ENCODE measurements at regions not wholly inside any gene's neighbourhood (a gene's known extent, or its start where the extent isn't known, plus 50 kb on each side); places are given as distances from the start of the nearest gene placed in this dataset.

DNA sequence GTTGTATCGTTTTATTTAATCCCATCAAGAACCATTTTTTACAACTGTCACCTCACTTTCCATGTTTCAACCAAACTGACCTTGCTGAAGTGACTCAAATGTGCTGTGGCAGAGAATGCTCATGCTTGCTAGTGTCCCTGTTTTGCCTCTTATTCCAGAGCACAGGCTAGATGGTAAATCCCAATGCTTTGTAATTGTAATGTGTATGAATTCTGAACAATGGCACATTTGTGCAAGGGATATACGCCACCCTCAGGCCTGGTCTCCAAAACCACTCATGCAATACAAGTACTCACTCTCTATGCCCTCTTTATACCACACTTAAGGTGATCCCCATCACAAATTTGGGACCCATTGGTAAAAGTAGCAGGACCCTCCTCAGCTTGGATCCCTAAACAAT is 313.6 kb downstream of the HHIPL2 start:
- TF ChIP-seq, protein P1, sequence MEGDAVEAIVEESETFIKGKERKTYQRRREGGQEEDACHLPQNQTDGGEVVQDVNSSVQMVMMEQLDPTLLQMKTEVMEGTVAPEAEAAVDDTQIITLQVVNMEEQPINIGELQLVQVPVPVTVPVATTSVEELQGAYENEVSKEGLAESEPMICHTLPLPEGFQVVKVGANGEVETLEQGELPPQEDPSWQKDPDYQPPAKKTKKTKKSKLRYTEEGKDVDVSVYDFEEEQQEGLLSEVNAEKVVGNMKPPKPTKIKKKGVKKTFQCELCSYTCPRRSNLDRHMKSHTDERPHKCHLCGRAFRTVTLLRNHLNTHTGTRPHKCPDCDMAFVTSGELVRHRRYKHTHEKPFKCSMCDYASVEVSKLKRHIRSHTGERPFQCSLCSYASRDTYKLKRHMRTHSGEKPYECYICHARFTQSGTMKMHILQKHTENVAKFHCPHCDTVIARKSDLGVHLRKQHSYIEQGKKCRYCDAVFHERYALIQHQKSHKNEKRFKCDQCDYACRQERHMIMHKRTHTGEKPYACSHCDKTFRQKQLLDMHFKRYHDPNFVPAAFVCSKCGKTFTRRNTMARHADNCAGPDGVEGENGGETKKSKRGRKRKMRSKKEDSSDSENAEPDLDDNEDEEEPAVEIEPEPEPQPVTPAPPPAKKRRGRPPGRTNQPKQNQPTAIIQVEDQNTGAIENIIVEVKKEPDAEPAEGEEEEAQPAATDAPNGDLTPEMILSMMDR (IDR thresholded peaks at IDR 0.05; ENCODE audit: insufficient read depth, low read depth, low read length): no peak
- no peak for TF ChIP-seq EZH2 (IDR thresholded peaks at IDR 0.05; ENCODE audit: insufficient read depth, low read length)
